Glutamatergic neuron (in vitro differentiated cells): ENCODE measurements at regions not wholly inside any gene's neighbourhood (a gene's known extent, or its start where the extent isn't known, plus 50 kb on each side); places are given as distances from the start of the nearest gene placed in this dataset.

Source experiments
- DNase-seq: peaks from one replicate; pipeline ENCODE4 v3.0.0; 2022
- H3K27ac Mint-ChIP-seq: one replicate; pipeline ENCODE4 v1.8.0; 2020; ENCODE audit warnings: mild to moderate bottlenecking, mixed read lengths, inconsistent platforms; ENCODE audit not compliant: unreplicated experiment
- H3K27me3 Mint-ChIP-seq: one replicate; pipeline ENCODE4 v1.8.0; 2020; ENCODE audit warnings: mild to moderate bottlenecking, moderate library complexity, mixed read lengths, inconsistent platforms; ENCODE audit not compliant: unreplicated experiment
- H3K36me3 Mint-ChIP-seq: one replicate; pipeline ENCODE4 v1.8.0; 2020; ENCODE audit warnings: mild to moderate bottlenecking, mixed read lengths, inconsistent platforms; ENCODE audit not compliant: unreplicated experiment
- H3K4me1 Mint-ChIP-seq: one replicate; pipeline ENCODE4 v1.8.0; 2020; ENCODE audit warnings: mild to moderate bottlenecking, low read depth, mixed read lengths, inconsistent platforms; ENCODE audit not compliant: unreplicated experiment
- H3K4me3 Mint-ChIP-seq: one replicate; pipeline ENCODE4 v1.8.0; 2020; ENCODE audit warnings: mild to moderate bottlenecking, mixed read lengths, inconsistent platforms; ENCODE audit not compliant: unreplicated experiment
- H3K9me3 Mint-ChIP-seq: one replicate; pipeline ENCODE4 v1.8.0; 2020; ENCODE audit warnings: mild to moderate bottlenecking, moderate library complexity, mixed read lengths, inconsistent platforms; ENCODE audit not compliant: unreplicated experiment
- TF ChIP-seq, protein P1 (sequence below): fragments of 200-600 bp; sonication (generic); IDR thresholded peaks from one replicate; pipeline ENCODE4 v1.5.0; 2021; ENCODE audit not compliant: partially characterized antibody, unreplicated experiment

DNA sequence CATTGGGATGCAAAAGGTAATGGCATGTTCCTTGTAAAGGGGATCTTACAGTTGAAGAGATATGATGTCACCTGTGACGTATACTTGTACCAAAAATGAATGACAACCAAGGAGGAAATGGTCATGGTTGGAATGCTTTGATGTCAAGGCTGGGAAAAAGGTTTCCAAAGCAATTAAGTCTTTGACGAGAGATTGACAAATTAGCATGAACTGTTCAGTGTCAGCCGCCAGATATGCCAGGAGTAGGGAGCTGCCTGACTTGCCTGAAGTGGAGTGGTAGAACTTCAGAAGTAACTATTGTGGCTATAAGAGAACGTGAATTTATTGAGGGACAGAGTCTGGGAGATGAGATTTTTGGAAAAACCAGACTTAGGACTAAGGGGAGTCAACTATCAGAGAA, 88.1 kb downstream of the SEPTIN7 start:
- H3K9me3 Mint-ChIP-seq = no peaks in the 10 kb centered on the region
- H3K36me3 Mint-ChIP-seq = no peaks in the 10 kb centered on the region
- TF ChIP-seq, protein P1, sequence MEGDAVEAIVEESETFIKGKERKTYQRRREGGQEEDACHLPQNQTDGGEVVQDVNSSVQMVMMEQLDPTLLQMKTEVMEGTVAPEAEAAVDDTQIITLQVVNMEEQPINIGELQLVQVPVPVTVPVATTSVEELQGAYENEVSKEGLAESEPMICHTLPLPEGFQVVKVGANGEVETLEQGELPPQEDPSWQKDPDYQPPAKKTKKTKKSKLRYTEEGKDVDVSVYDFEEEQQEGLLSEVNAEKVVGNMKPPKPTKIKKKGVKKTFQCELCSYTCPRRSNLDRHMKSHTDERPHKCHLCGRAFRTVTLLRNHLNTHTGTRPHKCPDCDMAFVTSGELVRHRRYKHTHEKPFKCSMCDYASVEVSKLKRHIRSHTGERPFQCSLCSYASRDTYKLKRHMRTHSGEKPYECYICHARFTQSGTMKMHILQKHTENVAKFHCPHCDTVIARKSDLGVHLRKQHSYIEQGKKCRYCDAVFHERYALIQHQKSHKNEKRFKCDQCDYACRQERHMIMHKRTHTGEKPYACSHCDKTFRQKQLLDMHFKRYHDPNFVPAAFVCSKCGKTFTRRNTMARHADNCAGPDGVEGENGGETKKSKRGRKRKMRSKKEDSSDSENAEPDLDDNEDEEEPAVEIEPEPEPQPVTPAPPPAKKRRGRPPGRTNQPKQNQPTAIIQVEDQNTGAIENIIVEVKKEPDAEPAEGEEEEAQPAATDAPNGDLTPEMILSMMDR = no peak
- H3K4me3 Mint-ChIP-seq = no peak overlapping the region
- DNase-seq = no peak
- no peaks in the 10 kb centered on the region for H3K4me1 Mint-ChIP-seq
- H3K27me3 Mint-ChIP-seq = peaks cover 2% of the 10 kb centered on the region
- H3K27ac Mint-ChIP-seq = no peak overlapping the region

DNA sequence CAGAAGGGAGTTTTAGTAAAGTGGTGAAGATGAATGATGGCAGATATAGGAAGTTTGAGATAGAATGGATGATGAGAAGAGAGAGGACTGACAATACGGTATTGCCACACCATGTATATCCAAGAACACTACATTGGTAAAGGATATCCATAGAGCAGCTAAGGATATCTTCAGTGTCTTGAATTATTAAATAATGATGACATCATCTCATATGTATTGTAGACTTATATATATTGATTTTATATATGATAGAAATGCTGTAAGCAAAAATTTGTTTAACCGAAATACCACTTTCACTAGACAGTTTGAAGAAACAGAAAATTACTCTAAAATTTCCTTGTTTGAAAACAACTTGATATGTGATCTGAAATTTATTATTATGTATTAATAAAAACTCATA, 89.0 kb downstream of the SEPTIN7 start:
- Mint-ChIP-seq H3K4me3 (no peak overlapping the region), H3K9me3 (no peaks in the 10 kb centered on the region), H3K4me1 (no peaks in the 10 kb centered on the region), H3K27ac (no peak overlapping the region), H3K27me3 (peaks cover 2% of the 10 kb centered on the region), H3K36me3 (no peaks in the 10 kb centered on the region)
- TF ChIP-seq, protein P1 = no peak
- no peak for DNase-seq

DNA sequence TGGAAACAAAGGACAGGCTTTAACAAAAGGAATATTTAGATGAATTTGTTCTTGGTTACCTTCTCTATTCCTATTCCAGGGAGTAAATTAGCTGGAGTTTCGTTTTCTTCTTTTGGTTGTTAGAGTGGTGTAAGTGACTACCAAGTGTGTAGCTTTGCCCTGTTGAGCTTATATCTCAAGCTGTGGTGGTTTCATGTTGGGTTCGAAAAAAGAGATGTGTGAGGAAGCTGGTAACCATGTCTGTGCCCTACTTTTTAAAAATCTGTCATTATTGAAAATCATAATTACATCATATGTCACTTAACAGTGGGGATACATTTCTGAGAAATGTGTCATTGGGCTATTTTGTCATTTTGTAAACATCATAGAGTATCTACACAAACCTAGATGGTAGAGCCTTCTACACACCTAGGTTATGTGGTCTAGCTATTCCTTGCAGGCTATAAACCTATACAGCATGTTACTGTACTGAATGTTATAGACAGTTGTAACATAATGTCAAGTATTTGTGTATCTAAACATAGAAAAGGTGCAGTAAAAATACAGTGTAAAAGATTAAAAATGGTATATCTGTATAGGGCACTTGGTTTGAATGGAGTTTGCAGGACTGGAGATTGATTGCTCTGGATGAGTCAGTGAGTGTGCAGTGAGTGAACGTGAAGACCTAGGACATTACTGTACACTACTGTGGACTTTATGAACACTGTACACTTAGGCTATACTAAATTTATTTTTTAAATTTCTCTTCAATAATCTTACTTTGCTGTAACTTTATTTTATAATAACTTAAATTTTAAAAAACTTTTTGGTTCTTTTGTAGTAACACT, 90.4 kb downstream of the SEPTIN7 start:
- no peaks in the 10 kb centered on the region for H3K4me1 Mint-ChIP-seq
- no peak for DNase-seq
- H3K4me3 Mint-ChIP-seq = no peak overlapping the region
- no peaks in the 10 kb centered on the region for H3K27me3 Mint-ChIP-seq
- no peak overlapping the region for H3K27ac Mint-ChIP-seq
- TF ChIP-seq, protein P1 = no peak
- no peaks in the 10 kb centered on the region for H3K9me3 Mint-ChIP-seq
- no peaks in the 10 kb centered on the region for H3K36me3 Mint-ChIP-seq

DNA sequence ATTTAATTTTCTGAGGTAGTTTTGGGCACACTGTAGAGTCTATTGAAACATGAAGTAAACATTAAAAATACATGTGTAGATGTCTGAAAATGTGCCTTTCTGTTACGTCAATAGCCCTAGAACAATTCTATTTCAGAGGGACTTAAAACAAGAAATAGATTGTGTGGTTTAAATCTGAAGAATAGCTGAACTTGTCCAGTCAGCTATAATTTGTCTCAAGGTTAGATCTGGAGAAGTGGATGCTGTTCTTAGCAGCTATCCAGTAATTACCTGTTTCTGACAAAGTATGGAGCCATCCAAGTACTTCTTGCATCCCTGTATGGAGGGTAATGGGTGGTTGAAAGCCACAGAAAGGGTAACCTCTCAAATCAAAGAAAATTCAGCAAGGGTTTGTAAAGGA, 92.8 kb downstream of the SEPTIN7 start:
- no peak overlapping the region for H3K27ac Mint-ChIP-seq
- TF ChIP-seq, protein P1 = no peak
- DNase-seq = no peak
- no peaks in the 10 kb centered on the region for H3K36me3 Mint-ChIP-seq
- H3K27me3 Mint-ChIP-seq = no peaks in the 10 kb centered on the region
- no peaks in the 10 kb centered on the region for H3K4me1 Mint-ChIP-seq
- H3K4me3 Mint-ChIP-seq = no peak overlapping the region
- H3K9me3 Mint-ChIP-seq = no peaks in the 10 kb centered on the region

DNA sequence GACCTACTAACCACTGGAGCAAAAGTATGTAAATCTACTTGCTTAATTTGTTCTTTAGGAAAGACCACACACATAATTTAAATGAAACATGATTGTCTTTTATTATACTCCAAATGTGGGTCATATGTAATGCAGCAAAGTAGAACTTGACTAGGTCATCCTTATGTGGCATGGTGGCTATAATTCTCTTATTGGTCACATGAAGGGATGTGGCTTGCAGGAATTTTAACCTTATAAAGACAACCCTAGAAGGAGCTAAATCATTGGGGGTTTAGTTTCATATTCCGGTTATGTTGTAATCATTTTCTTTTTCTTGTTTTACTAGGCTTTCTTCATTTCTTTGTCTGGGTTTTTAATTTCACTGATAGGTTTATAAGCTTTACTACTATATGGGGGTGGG, 93.9 kb downstream of the SEPTIN7 start:
- H3K4me3 Mint-ChIP-seq = no peak overlapping the region
- H3K27ac Mint-ChIP-seq = no peak overlapping the region
- H3K9me3 Mint-ChIP-seq = no peaks in the 10 kb centered on the region
- H3K4me1 Mint-ChIP-seq = no peaks in the 10 kb centered on the region
- DNase-seq = no peak
- TF ChIP-seq, protein P1 = no peak
- H3K27me3 Mint-ChIP-seq = no peaks in the 10 kb centered on the region
- H3K36me3 Mint-ChIP-seq = no peaks in the 10 kb centered on the region
